ENCODE measurements at regions not wholly inside any gene's neighbourhood (a gene's known extent, or its start where the extent isn't known, plus 50 kb on each side); places are given as distances from the start of the nearest gene placed in this dataset.
"Not testable (repeated sequence)": the region's sequence is repeated elsewhere in the genome, so short reads cannot be mapped to it uniquely, and the experiment has no call there.

DNA sequence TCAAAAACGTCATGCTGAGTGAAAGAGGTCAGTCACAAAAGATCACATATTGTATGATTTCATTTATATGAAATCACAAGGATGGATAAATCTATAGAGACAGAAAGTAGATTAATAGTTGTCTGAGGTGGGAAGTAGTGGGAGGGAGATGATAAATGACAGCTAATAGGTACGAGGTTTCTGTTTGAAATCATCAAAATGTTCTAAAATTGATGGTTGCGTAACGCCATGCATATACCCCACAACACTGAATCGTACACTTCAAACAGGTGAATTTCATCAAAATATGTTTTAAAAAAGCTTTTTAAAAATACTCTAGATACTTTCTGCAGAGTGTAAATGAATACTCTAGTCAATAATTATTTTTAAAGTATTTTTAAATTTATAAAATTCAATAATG is 303.0 kb upstream of the STAC start:
- no peak overlapping the region for H3K9ac ChIP-seq (replicated peaks in 1 of 4; ENCODE audit: extremely low read depth in 1 of 4, low read depth in 3 of 4, low read length in 3 of 4)
- no peaks in the 10 kb centered on the region for H3K23me2 ChIP-seq (ENCODE audit: low read depth, low read length)
- no peak overlapping the region for H3K14ac ChIP-seq (ENCODE audit: insufficient read length)
- no peak overlapping the region for H4K5ac ChIP-seq (ENCODE audit: insufficient read length, low read depth, low read length)
- H4K20me1 ChIP-seq (replicated peaks in 1 of 2; ENCODE audit: control insufficient read depth in 1 of 2, insufficient read depth in 2 of 2, low read length in 2 of 2): no peaks in the 10 kb centered on the region
- no peak overlapping the region for H4K8ac ChIP-seq (ENCODE audit: extremely low read depth, insufficient read depth, low read length)
- no peak overlapping the region for H3K4me3 ChIP-seq (ENCODE audit: extremely low read depth in 1 of 4, insufficient read depth in 2 of 4, low read depth in 3 of 4, low read length in 4 of 4)
- H2BK20ac ChIP-seq (ENCODE audit: low read length): no peak overlapping the region
- H3K27ac ChIP-seq (ENCODE audit: low read depth, low read length): no peak overlapping the region
- H3K79me2 ChIP-seq (ENCODE audit: control insufficient read depth in 1 of 2, insufficient read depth in 2 of 2, low read length in 2 of 2): no peaks in the 10 kb centered on the region
- no peak overlapping the region for H2BK15ac ChIP-seq (ENCODE audit: low read length)
- no peak overlapping the region for H3K56ac ChIP-seq (replicated peaks; ENCODE audit: insufficient read length, low read depth, low read length)
- FAIRE-seq (no peak), DNase-seq (ENCODE audit: low read depth in 1 of 2, low spot score in 2 of 2) (no peak)
- H3K4ac ChIP-seq (replicated peaks; ENCODE audit: insufficient read length, low read depth, low read length): no peak overlapping the region
- no peaks in the 10 kb centered on the region for H3K36me3 ChIP-seq (ENCODE audit: control insufficient read depth in 2 of 4, insufficient read depth in 4 of 4, low read length in 3 of 4)
- no peak overlapping the region for H3K23ac ChIP-seq (ENCODE audit: insufficient read length)
- no peak overlapping the region for H4K91ac ChIP-seq (replicated peaks; ENCODE audit: insufficient read length, low read length)
- TF ChIP-seq CEBPB (IDR thresholded peaks at IDR 0.05; ENCODE audit: low read depth, low read length): peak; percentile 51; the same call in 1 of the 2 replicates
- no peak for TF ChIP-seq JUND (IDR thresholded peaks at IDR 0.05; ENCODE audit: low read length)
- ChIA-PET CTCF (ENCODE audit: partially characterized antibody) (no interaction called here), POLR2A (ENCODE audit: partially characterized antibody) (no interaction called here)
- WGBS, 2 experiments (ENCODE audit: extremely low coverage in 1 of 2, insufficient coverage in 1 of 2, insufficient read length in 1 of 2, insufficient replicate concordance in 2 of 2, low coverage in 1 of 2, low lambda C conversion rate in 2 of 2, missing lambda C conversion rate in 1 of 2): 88% methylated on average over 5 of the region's 5 CpGs; no CpG with 5 or more reads in 1 of the 2 experiments
- H2AFZ ChIP-seq (ENCODE audit: low read length): no peak overlapping the region
- 0 out of 4 replicates have a peak, but pooled peaks cover 0 to 4% of the 10 kb centered on the region in 2 experiments for H3K9me3 ChIP-seq (ENCODE audit: insufficient read depth in 2 of 2, low read depth in 1 of 2, low read length in 1 of 2)
- no peak overlapping the region for H3K4me2 ChIP-seq (ENCODE audit: insufficient read depth in 1 of 2, low read depth in 2 of 2, low read length in 2 of 2)
- H3K4me1 ChIP-seq (replicated peaks in 1 of 4; ENCODE audit: control insufficient read depth in 3 of 4, insufficient read depth in 4 of 4, low read length in 3 of 4): no peaks in the 10 kb centered on the region
- no peak overlapping the region for H2BK5ac ChIP-seq (ENCODE audit: low read depth, low read length)
- H2AK5ac ChIP-seq (ENCODE audit: low read depth, low read length): no peak overlapping the region
- no peaks in the 10 kb centered on the region for H3K27me3 ChIP-seq (replicated peaks in 1 of 4; ENCODE audit: control insufficient read depth in 3 of 4, extremely low read depth in 1 of 4, insufficient read depth in 3 of 4, low read length in 3 of 4)
- no peaks in the 10 kb centered on the region for H3K79me1 ChIP-seq (ENCODE audit: low read depth, low read length)
- no peak overlapping the region for H2BK12ac ChIP-seq (ENCODE audit: low read depth, low read length)
- no peak overlapping the region for H2BK120ac ChIP-seq (replicated peaks; ENCODE audit: low read depth, low read length)
- H3K18ac ChIP-seq (ENCODE audit: extremely low read depth, low read length): no peak overlapping the region

DNA sequence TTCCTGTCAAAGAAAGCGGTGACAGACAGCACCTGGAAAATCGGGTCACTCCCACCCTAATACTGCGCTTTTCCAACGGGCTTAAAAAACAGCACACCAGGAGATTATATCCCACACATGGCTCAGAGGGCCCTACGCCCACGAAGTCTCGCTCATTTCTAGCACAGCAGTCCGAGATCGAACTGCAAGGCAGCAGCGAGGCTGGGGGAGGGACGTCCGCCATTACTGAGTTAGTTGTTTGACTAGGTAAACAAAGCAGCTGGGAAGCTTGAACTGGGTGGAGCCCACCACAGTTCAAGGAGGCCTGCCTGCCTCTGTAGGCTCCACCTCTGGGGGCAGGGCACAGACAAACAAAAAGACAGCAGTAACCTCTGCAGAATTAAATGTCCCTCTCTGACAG is 297.3 kb upstream of the STAC start:
- H2BK12ac ChIP-seq (ENCODE audit: low read depth, low read length); H2BK5ac ChIP-seq (ENCODE audit: low read depth, low read length); H3K4me1 ChIP-seq (replicated peaks in 1 of 4; ENCODE audit: control insufficient read depth in 3 of 4, insufficient read depth in 4 of 4, low read length in 3 of 4); CTCF ChIA-PET (ENCODE audit: partially characterized antibody); H3K18ac ChIP-seq (ENCODE audit: extremely low read depth, low read length); H3K79me2 ChIP-seq (ENCODE audit: control insufficient read depth in 1 of 2, insufficient read depth in 2 of 2, low read length in 2 of 2); H4K91ac ChIP-seq (replicated peaks; ENCODE audit: insufficient read length, low read length); H4K5ac ChIP-seq (ENCODE audit: insufficient read length, low read depth, low read length); H2AFZ ChIP-seq (ENCODE audit: low read length); H3K23ac ChIP-seq (ENCODE audit: insufficient read length); DNase-seq (ENCODE audit: low read depth in 1 of 2, low spot score in 2 of 2); H3K4me3 ChIP-seq (ENCODE audit: extremely low read depth in 1 of 4, insufficient read depth in 2 of 4, low read depth in 3 of 4, low read length in 4 of 4); H2BK20ac ChIP-seq (ENCODE audit: low read length); H4K8ac ChIP-seq (ENCODE audit: extremely low read depth, insufficient read depth, low read length); FAIRE-seq; H3K4ac ChIP-seq (replicated peaks; ENCODE audit: insufficient read length, low read depth, low read length); H3K79me1 ChIP-seq (ENCODE audit: low read depth, low read length); H2BK120ac ChIP-seq (replicated peaks; ENCODE audit: low read depth, low read length); H3K4me2 ChIP-seq (ENCODE audit: insufficient read depth in 1 of 2, low read depth in 2 of 2, low read length in 2 of 2); H2AK5ac ChIP-seq (ENCODE audit: low read depth, low read length); POLR2A ChIA-PET (ENCODE audit: partially characterized antibody); H3K27me3 ChIP-seq (replicated peaks in 1 of 4; ENCODE audit: control insufficient read depth in 3 of 4, extremely low read depth in 1 of 4, insufficient read depth in 3 of 4, low read length in 3 of 4); H2BK15ac ChIP-seq (ENCODE audit: low read length); H3K9ac ChIP-seq (replicated peaks in 1 of 4; ENCODE audit: extremely low read depth in 1 of 4, low read depth in 3 of 4, low read length in 3 of 4); H3K56ac ChIP-seq (replicated peaks; ENCODE audit: insufficient read length, low read depth, low read length); H3K9me3 ChIP-seq (ENCODE audit: insufficient read depth in 2 of 2, low read depth in 1 of 2, low read length in 1 of 2); H3K27ac ChIP-seq (ENCODE audit: low read depth, low read length); H3K36me3 ChIP-seq (ENCODE audit: control insufficient read depth in 2 of 4, insufficient read depth in 4 of 4, low read length in 3 of 4); H3K23me2 ChIP-seq (ENCODE audit: low read depth, low read length); H4K20me1 ChIP-seq (replicated peaks in 1 of 2; ENCODE audit: control insufficient read depth in 1 of 2, insufficient read depth in 2 of 2, low read length in 2 of 2); H3K14ac ChIP-seq (ENCODE audit: insufficient read length): not testable (repeated sequence)
- WGBS, 2 experiments (ENCODE audit: extremely low coverage in 1 of 2, insufficient coverage in 1 of 2, insufficient read length in 1 of 2, insufficient replicate concordance in 2 of 2, low coverage in 1 of 2, low lambda C conversion rate in 2 of 2, missing lambda C conversion rate in 1 of 2): 97% methylated on average over 12 of the region's 12 CpGs; no CpG with 5 or more reads in 1 of the 2 experiments

Data from H1 (cell line).